Prostate gland (tissue), 2 donors: ENCODE measurements at regions not wholly inside any gene's neighbourhood (a gene's known extent, or its start where the extent isn't known, plus 50 kb on each side); places are given as distances from the start of the nearest gene placed in this dataset.

ENCODE experiments used
- POLR2A ChIP-seq: fragments of 450-650 bp; IDR thresholded peaks from one replicate; pipeline ENCODE4 v1.6.1; 2016; ENCODE audit warnings: antibody characterized with exemption, mild to moderate bottlenecking
- POLR2AphosphoS5 ChIP-seq: sonication (generic); formaldehyde crosslinking; IDR thresholded peaks from one replicate; pipeline ENCODE4 v1.6.1; 2017; ENCODE audit warnings: antibody characterized with exemption
- TF ChIP-seq, protein P1 (sequence below), 4 experiments: fragments of 200-600 bp in 2 of 4; fragments of 450-650 bp in 2 of 4; sonication (generic) in 2 of 4; IDR thresholded peaks; 1 replicate in 3 of 4; 2 replicates in 1 of 4; pipeline ENCODE4 v1.5.1; 2016 to 2019; ENCODE audit warnings: antibody characterized with exemption in 4 of 4, mild to moderate bottlenecking in 2 of 4, moderate library complexity in 2 of 4

DNA sequence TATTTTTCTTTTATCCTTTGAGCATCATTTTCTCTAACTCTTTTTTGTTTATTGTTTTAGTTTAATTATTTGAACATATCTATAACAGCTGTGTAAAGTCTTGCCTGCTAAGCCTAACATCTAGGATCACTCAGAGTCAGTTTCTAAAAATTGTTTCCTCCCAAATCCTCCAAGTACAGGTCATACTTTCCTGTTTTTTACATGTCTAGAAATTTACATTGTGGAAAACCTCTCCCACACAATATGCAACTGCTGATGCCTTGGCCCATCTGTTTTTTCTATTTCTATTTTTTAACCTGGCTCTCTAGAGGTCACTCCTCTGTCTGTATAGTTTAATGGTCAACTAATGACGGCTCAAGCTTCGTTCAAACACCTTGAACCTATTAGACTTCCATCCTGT lies 261.0 kb downstream of the HRH4 start:
- TF ChIP-seq, protein P1, sequence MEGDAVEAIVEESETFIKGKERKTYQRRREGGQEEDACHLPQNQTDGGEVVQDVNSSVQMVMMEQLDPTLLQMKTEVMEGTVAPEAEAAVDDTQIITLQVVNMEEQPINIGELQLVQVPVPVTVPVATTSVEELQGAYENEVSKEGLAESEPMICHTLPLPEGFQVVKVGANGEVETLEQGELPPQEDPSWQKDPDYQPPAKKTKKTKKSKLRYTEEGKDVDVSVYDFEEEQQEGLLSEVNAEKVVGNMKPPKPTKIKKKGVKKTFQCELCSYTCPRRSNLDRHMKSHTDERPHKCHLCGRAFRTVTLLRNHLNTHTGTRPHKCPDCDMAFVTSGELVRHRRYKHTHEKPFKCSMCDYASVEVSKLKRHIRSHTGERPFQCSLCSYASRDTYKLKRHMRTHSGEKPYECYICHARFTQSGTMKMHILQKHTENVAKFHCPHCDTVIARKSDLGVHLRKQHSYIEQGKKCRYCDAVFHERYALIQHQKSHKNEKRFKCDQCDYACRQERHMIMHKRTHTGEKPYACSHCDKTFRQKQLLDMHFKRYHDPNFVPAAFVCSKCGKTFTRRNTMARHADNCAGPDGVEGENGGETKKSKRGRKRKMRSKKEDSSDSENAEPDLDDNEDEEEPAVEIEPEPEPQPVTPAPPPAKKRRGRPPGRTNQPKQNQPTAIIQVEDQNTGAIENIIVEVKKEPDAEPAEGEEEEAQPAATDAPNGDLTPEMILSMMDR (IDR thresholded peaks at IDR 0.05) = no peak
- TF ChIP-seq POLR2A = no peak
- no peak for TF ChIP-seq POLR2AphosphoS5
